MCF 10A (cell line): ENCODE measurements at regions not wholly inside any gene's neighbourhood (a gene's known extent, or its start where the extent isn't known, plus 50 kb on each side); places are given as distances from the start of the nearest gene placed in this dataset.

ENCODE experiments used
- BruUV-seq: library from RNA; stranded (reverse); fragments of 400-500 nt; replicated peaks from 2 replicates; lab custom pipeline; 2021; lab: Mats Ljungman, UMichigan
- CTCF ChIA-PET: fragments of 300-600 bp; sonication (Branson Sonifier 250); formaldehyde crosslinking; extraction: SDS; loops from one replicate; lab custom pipeline; 2021; ENCODE audit warnings: antibody characterized with exemption, inconsistent platforms; lab: Yijun Ruan, JAX
- POLR2A ChIA-PET: fragments of 300-600, 350-650 bp; sonication (Branson Sonifier 250); formaldehyde crosslinking; extraction: SDS; loops from one replicate; lab custom pipeline; 2020; ENCODE audit warnings: antibody characterized with exemption, inconsistent platforms; lab: Yijun Ruan, JAX
- DNase-seq: peaks from one replicate; pipeline ENCODE4 v3.0.0-alpha.2; 2018; ENCODE audit not compliant: unreplicated experiment
- H3K27ac Mint-ChIP-seq: one replicate; pipeline ENCODE4 v1.8.0; 2022; ENCODE audit warnings: mild to moderate bottlenecking, low read depth, mixed read lengths; ENCODE audit not compliant: unreplicated experiment
- H3K27me3 Mint-ChIP-seq: one replicate; pipeline ENCODE4 v1.8.0; 2022; ENCODE audit warnings: mixed read lengths; ENCODE audit not compliant: insufficient read depth, unreplicated experiment
- H3K36me3 Mint-ChIP-seq: one replicate; pipeline ENCODE4 v1.8.0; 2022; ENCODE audit warnings: mild to moderate bottlenecking, moderate library complexity, mixed read lengths; ENCODE audit not compliant: insufficient read depth, unreplicated experiment
- H3K4me1 Mint-ChIP-seq: one replicate; pipeline ENCODE4 v1.8.0; 2022; ENCODE audit warnings: mixed read lengths; ENCODE audit not compliant: insufficient read depth, unreplicated experiment
- H3K4me3 Mint-ChIP-seq: one replicate; pipeline ENCODE4 v1.8.0; 2022; ENCODE audit warnings: mild to moderate bottlenecking, moderate library complexity, mixed read lengths; ENCODE audit not compliant: unreplicated experiment
- H3K9me3 Mint-ChIP-seq: one replicate; pipeline ENCODE4 v1.8.0; 2022; ENCODE audit warnings: mixed read lengths; ENCODE audit not compliant: unreplicated experiment
- CTCF ChIP-seq: fragments of 200-600 bp; IDR thresholded peaks from one replicate; pipeline ENCODE4 v1.8.0; 2022; ENCODE audit warnings: antibody characterized with exemption, mild to moderate bottlenecking; ENCODE audit not compliant: unreplicated experiment
- intact Hi-C: fragments of 100-400 bp; cut with micrococcal nuclease; formaldehyde crosslinking; loops from 2 replicates; pipeline ENCODE4 v1.14.1; 2022

GRCh38 chr5:100641833-100642232 is 106.7 kb downstream of the FAM174A start:
- ChIA-PET POLR2A (interaction anchor here (0.7 to 0.9 kb wide), 2 partner anchors 9 to 1082 kb away, joined by 3 read pairs; no protein-coding TSS in a partner anchor), CTCF (interaction anchor here (0.7 to 1.3 kb wide), 3 partner anchors 377 to 1505 kb away, joined by 3 read pairs; no protein-coding TSS in a partner anchor)
- DNase-seq: no peak
- Mint-ChIP-seq H3K27me3 (no peaks in the 10 kb centered on the region), H3K4me1 (no peaks in the 10 kb centered on the region), H3K9me3 (no peaks in the 10 kb centered on the region), H3K36me3 (no peaks in the 10 kb centered on the region), H3K4me3 (no peak overlapping the region), H3K27ac (no peak overlapping the region)
- intact Hi-C loops: no loop called here
- no TSS peak for BruUV-seq
- TF ChIP-seq CTCF: no peak

GRCh38 chr5:100643473-100643872 is 108.3 kb downstream of the FAM174A start:
- DNase-seq: peak; percentile 37
- TF ChIP-seq CTCF: no peak
- H3K4me1 Mint-ChIP-seq: peaks cover 12% of the 10 kb centered on the region
- H3K27ac Mint-ChIP-seq: no peak overlapping the region
- H3K27me3 Mint-ChIP-seq: no peaks in the 10 kb centered on the region
- intact Hi-C loops: no loop called here
- no TSS peak for BruUV-seq
- ChIA-PET CTCF (no interaction called here), POLR2A (no interaction called here)
- H3K4me3 Mint-ChIP-seq: no peak overlapping the region
- H3K9me3 Mint-ChIP-seq: no peaks in the 10 kb centered on the region
- H3K36me3 Mint-ChIP-seq: no peaks in the 10 kb centered on the region

- TF ChIP-seq CTCF: no peak
- BruUV-seq: no TSS peak
- H3K9me3 Mint-ChIP-seq: no peaks in the 10 kb centered on the region
- POLR2A ChIA-PET: no interaction called here
- no peaks in the 10 kb centered on the region for H3K36me3 Mint-ChIP-seq
- no peak overlapping the region for H3K27ac Mint-ChIP-seq
- DNase-seq: no peak
- H3K27me3 Mint-ChIP-seq: no peaks in the 10 kb centered on the region
- peaks cover 12% of the 10 kb centered on the region for H3K4me1 Mint-ChIP-seq
- no peak overlapping the region for H3K4me3 Mint-ChIP-seq
- intact Hi-C loops: no loop called here
- CTCF ChIA-PET: interaction anchor here (0.5 to 0.7 kb wide), 2 partner anchors 127 to 135 kb away, joined by 3 read pairs; no protein-coding TSS in a partner anchor
Measured at GRCh38 chr5:100644185-100644584, 109.0 kb downstream of the FAM174A start.

GRCh38 chr5:100644776-100645175 is 109.6 kb downstream of the FAM174A start:
- Mint-ChIP-seq H3K4me1 (peaks cover 12% of the 10 kb centered on the region), H3K4me3 (no peak overlapping the region), H3K27me3 (no peaks in the 10 kb centered on the region), H3K36me3 (no peaks in the 10 kb centered on the region), H3K9me3 (no peaks in the 10 kb centered on the region), H3K27ac (no peak overlapping the region)
- no TSS peak for BruUV-seq
- no peak for TF ChIP-seq CTCF
- no peak for DNase-seq
- ChIA-PET POLR2A (no interaction called here), CTCF (interaction anchor here (0.7 kb wide), 1 partner anchor 128 kb away, joined by 3 read pairs; no protein-coding TSS in a partner anchor)
- intact Hi-C loops: no loop called here
